Muscle of back (tissue), 3 donors: ENCODE measurements at regions not wholly inside any gene's neighbourhood (a gene's known extent, or its start where the extent isn't known, plus 50 kb on each side); places are given as distances from the start of the nearest gene placed in this dataset.

Experiments used
- DNase-seq, 3 donors: peaks; one replicate each; pipeline versions ENCODE4 v3.0.0 to v3.0.0-alpha.2; 2013

GRCh38 chr3:194837457-194838127 lies 151.9 kb downstream of the FAM43A start:
- DNase-seq: no peak

GRCh38 chr3:194838236-194838635 lies 152.6 kb downstream of the FAM43A start:
- no peak for DNase-seq

GRCh38 chr3:194840661-194841514 lies 155.2 kb downstream of the FAM43A start:
- DNase-seq: no peak

GRCh38 chr3:194841515-194841841 lies 155.8 kb downstream of the FAM43A start:
- no peak for DNase-seq

GRCh38 chr3:194843556-194843955 lies 157.9 kb downstream of the FAM43A start:
- no peak for DNase-seq

- DNase-seq: no peak
Measured at GRCh38 chr3:194844046-194844445, 158.4 kb downstream of the FAM43A start.

- DNase-seq: no peak
Measured at GRCh38 chr3:194849166-194849875, 163.6 kb downstream of the FAM43A start.

- DNase-seq: no peak
Measured at GRCh38 chr3:194851254-194851653, 165.6 kb downstream of the FAM43A start.

GRCh38 chr3:194851941-194852340 lies 166.3 kb downstream of the FAM43A start:
- no peak for DNase-seq

GRCh38 chr3:194852345-194852744 lies 166.7 kb downstream of the FAM43A start:
- no peak for DNase-seq

GRCh38 chr3:194852831-194853508 lies 167.3 kb downstream of the FAM43A start:
- no peak for DNase-seq

- peak in 1 of 3 donors; percentile 58 for DNase-seq
Measured at GRCh38 chr3:194854206-194854605, 168.5 kb downstream of the FAM43A start.

- no peak for DNase-seq
Measured at GRCh38 chr3:194854659-194855390, 169.1 kb downstream of the FAM43A start.

- no peak for DNase-seq
Measured at GRCh38 chr3:194856296-194856695, 170.6 kb downstream of the FAM43A start.

GRCh38 chr3:194857469-194858113 lies 171.9 kb downstream of the FAM43A start:
- no peak for DNase-seq

- DNase-seq: no peak
Measured at GRCh38 chr3:194858382-194858781, 172.7 kb downstream of the FAM43A start.

- DNase-seq: no peak
Measured at GRCh38 chr3:194860725-194861124, 175.0 kb downstream of the FAM43A start.

GRCh38 chr3:194861375-194861774 lies 175.7 kb downstream of the FAM43A start:
- DNase-seq: no peak

- DNase-seq: no peak
Measured at GRCh38 chr3:194865061-194865460, 179.4 kb downstream of the FAM43A start.

- DNase-seq: no peak
Measured at GRCh38 chr3:194865615-194866014, 179.9 kb downstream of the FAM43A start.

GRCh38 chr3:194866236-194866635 lies 180.6 kb downstream of the FAM43A start:
- no peak for DNase-seq
